BLaER1 (cell line): ENCODE measurements at regions not wholly inside any gene's neighbourhood (a gene's known extent, or its start where the extent isn't known, plus 50 kb on each side); places are given as distances from the start of the nearest gene placed in this dataset.
"Not testable (repeated sequence)": the region's sequence is repeated elsewhere in the genome, so short reads cannot be mapped to it uniquely, and the experiment has no call there.

Source experiments
- H3K27ac ChIP-seq: shearing (Covaris generic); formaldehyde crosslinking; 2 replicates; pipeline ENCODE4 v1.8.1; 2022
- H3K27me3 ChIP-seq: shearing (Covaris generic); formaldehyde crosslinking; 2 replicates; pipeline ENCODE4 v1.8.1; 2022
- H3K36me3 ChIP-seq: shearing (Covaris generic); formaldehyde crosslinking; 2 replicates; pipeline ENCODE4 v1.8.1; 2022
- H3K4me1 ChIP-seq: shearing (Covaris generic); formaldehyde crosslinking; 2 replicates; pipeline ENCODE4 v1.8.1; 2022
- H3K4me2 ChIP-seq: shearing (Covaris generic); formaldehyde crosslinking; 2 replicates; pipeline ENCODE4 v1.8.1; 2022
- H3K4me3 ChIP-seq: shearing (Covaris generic); formaldehyde crosslinking; 2 replicates; pipeline ENCODE4 v1.8.1; 2022
- H3K9ac ChIP-seq: shearing (Covaris generic); formaldehyde crosslinking; 2 replicates; pipeline ENCODE4 v1.8.1; 2022
- H3K9me3 ChIP-seq: shearing (Covaris generic); formaldehyde crosslinking; 2 replicates; pipeline ENCODE4 v1.8.1; 2022
- H4K20me1 ChIP-seq: shearing (Covaris generic); formaldehyde crosslinking; 2 replicates; pipeline ENCODE4 v1.8.1; 2022
- Cebpa-rat ChIP-seq: shearing (Covaris generic); IDR thresholded peaks from 2 replicates; pipeline ENCODE4 v1.8.1; 2022

DNA sequence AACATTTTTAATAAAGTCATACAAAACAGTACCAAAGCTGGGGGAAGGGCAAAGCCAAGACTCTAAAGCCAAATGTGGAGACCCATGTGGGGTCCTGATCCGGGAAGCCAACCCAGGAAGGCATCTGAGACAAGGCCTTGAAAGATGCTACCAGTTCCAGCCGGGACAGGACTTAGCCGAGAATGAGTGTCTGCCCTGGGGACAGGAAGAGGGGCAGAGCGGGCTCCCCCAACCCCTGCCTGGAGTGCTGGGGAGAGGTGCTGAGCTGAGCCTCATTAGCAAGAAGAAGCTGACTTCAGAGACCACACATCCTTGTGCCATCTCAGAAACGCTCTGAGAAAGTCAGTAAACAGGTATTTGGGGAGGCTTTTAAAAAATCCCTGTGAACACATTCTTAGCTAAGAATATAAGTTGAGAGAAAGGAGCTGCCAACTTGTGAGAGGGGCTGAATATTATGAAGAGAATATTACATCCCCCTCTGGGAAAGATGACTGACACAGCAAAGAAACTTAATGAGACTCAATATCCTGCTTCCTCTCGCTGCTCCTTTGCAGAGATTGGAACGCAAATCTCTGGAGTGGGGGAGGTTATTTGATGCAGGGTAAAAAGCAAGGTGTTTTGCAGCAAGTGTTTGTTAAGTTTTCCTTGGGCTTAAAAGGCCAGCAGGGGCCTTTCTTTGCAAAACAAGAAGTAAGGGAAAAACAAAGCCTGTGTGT lies 103.3 kb upstream of the KCND3 start:
- H3K27me3 ChIP-seq, result no peaks in the 10 kb centered on the region
- H3K9ac ChIP-seq, result no peak overlapping the region
- no peak overlapping the region for H3K27ac ChIP-seq
- no peaks in the 10 kb centered on the region for H4K20me1 ChIP-seq
- no peaks in the 10 kb centered on the region for H3K36me3 ChIP-seq
- TF ChIP-seq Cebpa-rat, result no peak
- no peaks in the 10 kb centered on the region for H3K4me1 ChIP-seq
- no peak overlapping the region for H3K4me2 ChIP-seq
- no peaks in the 10 kb centered on the region for H3K9me3 ChIP-seq
- no peak overlapping the region for H3K4me3 ChIP-seq

DNA sequence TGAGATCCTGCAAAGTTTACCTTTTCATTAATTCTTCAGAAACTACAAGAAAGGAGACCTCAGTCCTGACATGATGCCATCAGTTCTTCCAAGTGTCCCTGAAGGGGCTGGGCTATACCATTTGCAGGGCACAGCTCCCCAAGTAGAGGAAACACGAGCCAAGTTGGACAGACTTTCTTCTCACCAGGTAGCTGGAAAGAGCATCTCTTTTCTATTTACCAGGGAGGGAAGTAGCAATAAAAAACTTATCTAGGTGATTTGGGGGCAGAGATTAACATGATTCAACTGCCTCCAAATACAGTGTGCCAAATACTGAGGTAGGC lies 103.9 kb upstream of the KCND3 start:
- Histone ChIP-seq H3K9me3 (no peaks in the 10 kb centered on the region), H4K20me1 (no peaks in the 10 kb centered on the region), H3K9ac (no peak overlapping the region), H3K27me3 (no peaks in the 10 kb centered on the region), H3K36me3 (no peaks in the 10 kb centered on the region), H3K4me1 (no peaks in the 10 kb centered on the region), H3K27ac (no peak overlapping the region), H3K4me3 (no peak overlapping the region), H3K4me2 (no peak overlapping the region)
- no peak for TF ChIP-seq Cebpa-rat

DNA sequence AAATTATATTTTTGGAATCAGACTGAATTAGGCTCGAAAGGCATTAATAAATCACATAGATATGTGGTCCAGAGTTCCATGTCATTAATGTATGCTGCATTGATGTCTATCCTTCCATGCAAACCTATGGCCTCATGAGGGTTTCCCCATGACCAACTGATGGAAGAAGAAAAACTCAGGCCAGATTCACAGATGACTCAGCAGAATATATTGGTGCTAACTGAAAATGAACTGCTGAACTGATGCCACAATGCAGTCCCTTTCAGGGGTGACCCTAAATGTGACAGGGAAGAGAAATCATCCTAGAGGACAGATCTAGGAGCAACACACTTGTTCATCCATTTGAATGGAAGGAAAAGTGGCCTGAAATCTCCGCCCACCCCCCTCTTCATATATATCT lies 110.5 kb upstream of the KCND3 start:
- H3K4me2 ChIP-seq, result no peak overlapping the region
- H3K4me1 ChIP-seq, result no peaks in the 10 kb centered on the region
- H3K27ac ChIP-seq, result no peak overlapping the region
- H3K36me3 ChIP-seq, result no peaks in the 10 kb centered on the region
- no peak overlapping the region for H3K9ac ChIP-seq
- no peaks in the 10 kb centered on the region for H3K27me3 ChIP-seq
- TF ChIP-seq Cebpa-rat, result no peak
- H3K9me3 ChIP-seq, result peaks cover 6% of the 10 kb centered on the region; the same call in 1 of the 2 replicates
- no peak overlapping the region for H3K4me3 ChIP-seq
- no peaks in the 10 kb centered on the region for H4K20me1 ChIP-seq

DNA sequence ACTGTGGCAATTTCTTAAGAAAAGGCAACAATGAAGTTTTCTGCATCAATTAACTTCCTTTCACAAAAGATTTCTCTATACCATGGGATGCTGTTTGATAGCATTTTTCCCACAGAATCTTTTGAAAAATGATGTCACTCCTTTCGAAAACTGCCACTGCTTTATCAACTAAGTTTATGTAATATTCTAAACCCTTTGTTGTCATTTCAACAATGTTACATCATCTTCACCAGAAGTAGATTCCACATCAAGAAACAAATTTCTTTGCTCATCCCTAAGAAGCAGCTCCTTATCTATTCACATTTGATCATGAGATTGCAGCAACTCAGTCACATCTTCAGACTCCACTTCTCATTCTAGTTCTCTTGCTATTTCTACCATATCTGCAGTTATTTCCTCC lies 116.1 kb upstream of the KCND3 start:
- TF ChIP-seq Cebpa-rat, result no peak
- Histone ChIP-seq H3K27ac (no peak overlapping the region), H3K27me3 (no peaks in the 10 kb centered on the region), H3K9ac (no peak overlapping the region), H4K20me1 (no peaks in the 10 kb centered on the region), H3K4me2 (no peak overlapping the region), H3K4me3 (no peak overlapping the region), H3K36me3 (no peaks in the 10 kb centered on the region), H3K9me3 (peaks cover 24% of the 10 kb centered on the region), H3K4me1 (no peaks in the 10 kb centered on the region)

DNA sequence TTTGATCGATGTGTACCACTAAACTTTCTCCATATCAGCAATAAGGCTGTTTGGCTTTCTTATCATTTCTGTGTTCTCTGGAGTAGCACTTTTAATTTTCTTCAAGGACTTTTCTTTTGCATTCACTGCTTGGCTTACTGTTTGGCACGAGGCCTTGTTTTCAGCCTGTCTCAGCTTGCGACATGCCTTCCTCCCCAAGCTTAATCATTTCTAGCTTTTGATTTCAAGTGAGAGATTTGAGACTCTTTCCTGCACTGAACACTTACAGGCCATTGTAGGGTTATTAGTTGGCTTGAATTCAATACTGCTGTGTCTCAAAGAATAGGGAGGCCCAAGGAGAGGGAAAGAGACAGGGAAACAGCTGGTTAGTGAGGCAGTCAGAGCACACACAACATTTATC lies 120.6 kb upstream of the KCND3 start:
- no peaks in the 10 kb centered on the region for H3K4me1 ChIP-seq
- H3K9me3 ChIP-seq, result peaks cover 18% of the 10 kb centered on the region
- no peak overlapping the region for H3K4me2 ChIP-seq
- H3K27me3 ChIP-seq, result no peaks in the 10 kb centered on the region
- no peak overlapping the region for H3K9ac ChIP-seq
- H3K36me3 ChIP-seq, result no peaks in the 10 kb centered on the region
- H4K20me1 ChIP-seq, result no peaks in the 10 kb centered on the region
- no peak overlapping the region for H3K4me3 ChIP-seq
- TF ChIP-seq Cebpa-rat, result no peak
- no peak overlapping the region for H3K27ac ChIP-seq

DNA sequence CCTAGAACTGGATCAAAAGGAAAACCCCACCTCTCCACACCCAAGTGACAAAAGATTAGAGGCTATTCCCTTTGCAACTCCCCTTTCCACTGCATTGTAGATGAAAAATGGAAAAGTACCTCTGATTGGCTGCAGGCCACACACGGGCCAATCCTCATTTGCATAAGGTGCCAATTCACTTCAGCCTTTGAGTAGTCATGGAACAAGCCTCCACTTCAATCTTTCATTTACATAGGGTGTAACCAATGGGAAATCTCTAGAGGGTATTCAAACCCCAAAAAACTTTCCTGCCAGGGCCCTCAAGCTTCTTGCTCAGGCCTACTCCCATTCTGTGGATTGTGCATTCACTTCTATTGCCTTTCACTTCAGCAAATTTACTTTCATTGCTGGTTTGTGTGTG lies 122.3 kb upstream of the KCND3 start:
- H3K27ac ChIP-seq, result no peak overlapping the region
- peaks cover 11% of the 10 kb centered on the region for H3K9me3 ChIP-seq
- no peaks in the 10 kb centered on the region for H4K20me1 ChIP-seq
- no peaks in the 10 kb centered on the region for H3K4me1 ChIP-seq
- H3K4me3 ChIP-seq, result no peak overlapping the region
- H3K4me2 ChIP-seq, result no peak overlapping the region
- H3K36me3 ChIP-seq, result no peaks in the 10 kb centered on the region
- no peak for TF ChIP-seq Cebpa-rat
- H3K27me3 ChIP-seq, result no peaks in the 10 kb centered on the region
- no peak overlapping the region for H3K9ac ChIP-seq

DNA sequence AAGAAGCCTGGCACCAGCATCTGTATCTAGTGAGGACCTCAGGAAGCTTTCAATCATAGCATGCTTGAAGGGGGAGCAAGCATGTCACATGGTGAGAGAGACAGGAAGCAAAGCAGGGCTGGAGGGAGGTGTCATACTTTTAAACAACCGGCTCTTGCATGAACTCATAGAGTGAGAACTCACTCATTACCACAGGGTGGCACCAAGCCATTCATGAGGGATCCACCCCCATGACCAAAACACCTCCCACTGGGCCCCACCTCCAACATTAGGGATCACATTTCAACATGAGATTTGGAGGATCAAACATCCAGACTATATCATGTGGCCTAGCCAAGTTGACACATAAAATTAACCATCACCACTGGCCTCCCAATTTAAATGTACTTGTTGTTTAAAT lies 125.1 kb upstream of the KCND3 start:
- Histone ChIP-seq H3K4me3 (no peak overlapping the region), H3K27ac (no peak overlapping the region), H3K9me3 (no peaks in the 10 kb centered on the region), H3K36me3 (no peaks in the 10 kb centered on the region), H3K9ac (no peak overlapping the region), H3K27me3 (no peaks in the 10 kb centered on the region), H3K4me2 (no peak overlapping the region), H3K4me1 (no peaks in the 10 kb centered on the region), H4K20me1 (no peaks in the 10 kb centered on the region)
- no peak for TF ChIP-seq Cebpa-rat

DNA sequence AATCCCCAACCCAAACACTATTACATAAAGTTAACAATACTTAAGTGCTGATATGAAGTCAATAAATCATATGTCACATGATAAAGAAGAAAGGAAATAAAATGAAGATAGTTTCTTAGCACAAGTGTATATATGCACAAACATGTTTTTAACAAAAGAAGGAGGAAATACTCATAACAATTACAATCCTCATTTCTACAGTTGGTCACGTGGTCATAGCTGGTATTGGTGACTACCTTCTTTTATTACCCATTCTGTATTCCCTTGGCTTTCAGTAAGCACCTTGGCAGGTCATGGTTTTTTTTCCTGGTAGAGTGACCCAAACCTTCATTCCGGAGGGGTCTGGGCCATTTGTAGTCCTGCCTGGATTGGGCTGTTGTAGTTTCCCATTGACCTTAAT lies 137.1 kb upstream of the KCND3 start:
- H3K9me3 ChIP-seq, result no peaks in the 10 kb centered on the region
- no peak overlapping the region for H3K4me3 ChIP-seq
- H3K4me2 ChIP-seq, result no peak overlapping the region
- H3K9ac ChIP-seq, result no peak overlapping the region
- no peak overlapping the region for H3K27ac ChIP-seq
- H3K4me1 ChIP-seq, result no peaks in the 10 kb centered on the region
- no peaks in the 10 kb centered on the region for H3K27me3 ChIP-seq
- TF ChIP-seq Cebpa-rat, result no peak
- no peaks in the 10 kb centered on the region for H3K36me3 ChIP-seq
- H4K20me1 ChIP-seq, result no peaks in the 10 kb centered on the region

DNA sequence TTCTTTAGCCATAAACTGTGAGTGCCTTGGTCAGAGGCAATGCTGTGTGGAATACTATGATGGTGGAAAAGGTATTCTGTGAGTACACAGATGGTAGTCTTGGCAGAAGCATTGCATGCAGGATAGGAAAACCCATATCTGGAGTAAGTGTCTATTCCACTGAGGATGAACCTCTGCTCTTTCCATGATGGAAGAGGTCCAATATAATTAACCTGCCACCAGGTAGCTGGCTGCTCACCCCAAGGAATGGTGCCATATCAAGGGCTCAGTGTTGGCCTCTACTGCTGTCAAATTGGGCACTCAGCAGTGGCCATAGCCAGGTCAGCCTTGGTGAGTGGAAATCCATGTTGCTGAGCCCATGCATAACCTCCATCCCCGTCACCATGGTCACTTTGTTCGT lies 138.1 kb upstream of the KCND3 start:
- not testable (repeated sequence) for H3K4me1 ChIP-seq, H3K27me3 ChIP-seq, H4K20me1 ChIP-seq, H3K9ac ChIP-seq, H3K9me3 ChIP-seq, H3K4me2 ChIP-seq, H3K36me3 ChIP-seq, H3K27ac ChIP-seq, H3K4me3 ChIP-seq

DNA sequence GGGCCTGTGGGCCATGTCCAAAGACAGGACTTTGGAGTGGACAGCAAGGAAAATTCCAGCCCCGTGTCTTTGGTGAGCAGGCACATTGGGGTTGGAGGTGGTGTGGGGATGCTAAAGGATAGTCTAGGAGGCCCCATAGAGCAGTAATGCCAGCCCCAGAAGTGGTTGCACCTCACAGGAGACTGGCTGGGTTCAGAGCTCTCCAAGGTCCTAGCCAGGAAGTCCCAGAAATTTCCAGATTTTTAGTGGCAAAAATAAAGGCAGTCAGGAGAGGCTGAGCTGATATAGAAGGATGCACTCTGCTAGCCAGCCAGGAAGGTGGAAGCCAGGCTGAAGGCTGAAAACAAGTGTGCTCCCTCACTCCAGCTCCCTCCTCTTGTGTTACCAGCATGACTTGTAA lies 144.0 kb upstream of the KCND3 start:
- Histone ChIP-seq H3K9ac (no peak overlapping the region), H3K9me3 (no peaks in the 10 kb centered on the region), H3K4me3 (no peak overlapping the region), H3K4me1 (no peaks in the 10 kb centered on the region), H3K36me3 (no peaks in the 10 kb centered on the region), H3K27ac (no peak overlapping the region), H4K20me1 (no peaks in the 10 kb centered on the region), H3K27me3 (no peaks in the 10 kb centered on the region), H3K4me2 (no peak overlapping the region)
- no peak for TF ChIP-seq Cebpa-rat

DNA sequence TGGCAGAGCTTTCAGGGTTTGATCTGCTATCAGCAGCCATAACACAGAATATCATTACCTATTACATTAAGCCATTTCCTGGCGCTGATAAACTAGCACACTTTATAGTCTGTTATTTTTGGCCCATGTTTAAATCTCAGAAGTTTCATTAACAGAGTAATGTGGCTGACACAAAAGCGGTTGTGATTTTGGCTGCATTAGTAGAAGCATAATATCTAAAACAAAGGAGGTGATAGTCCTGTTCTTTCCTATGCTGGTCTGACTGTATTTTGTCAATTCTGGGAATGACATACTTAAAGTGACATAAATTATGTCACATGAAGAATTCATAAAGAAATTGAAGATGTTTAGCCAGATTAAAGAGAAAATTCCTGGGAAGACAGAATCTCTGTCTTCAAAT lies 151.3 kb upstream of the KCND3 start:
- Histone ChIP-seq H3K4me2 (no peak overlapping the region), H3K27ac (no peak overlapping the region), H3K4me3 (no peak overlapping the region), H3K27me3 (no peaks in the 10 kb centered on the region), H3K9me3 (no peaks in the 10 kb centered on the region), H3K36me3 (no peaks in the 10 kb centered on the region), H4K20me1 (no peaks in the 10 kb centered on the region), H3K4me1 (peaks cover 22% of the 10 kb centered on the region), H3K9ac (no peak overlapping the region)
- no peak for TF ChIP-seq Cebpa-rat
